NAMALWA (cell line): ENCODE measurements at regions not wholly inside any gene's neighbourhood (a gene's known extent, or its start where the extent isn't known, plus 50 kb on each side); places are given as distances from the start of the nearest gene placed in this dataset.
"Not testable (repeated sequence)": the region's sequence is repeated elsewhere in the genome, so short reads cannot be mapped to it uniquely, and the experiment has no call there.

ENCODE experiments used
- DNase-seq: peaks from one replicate; pipeline ENCODE4 v3.0.0-alpha.2; 2015; ENCODE audit warnings: low spot score

- no peak for DNase-seq
Observed at GRCh38 chr4:179123084-179123483, 1680.8 kb upstream of the AGA start.

DNA sequence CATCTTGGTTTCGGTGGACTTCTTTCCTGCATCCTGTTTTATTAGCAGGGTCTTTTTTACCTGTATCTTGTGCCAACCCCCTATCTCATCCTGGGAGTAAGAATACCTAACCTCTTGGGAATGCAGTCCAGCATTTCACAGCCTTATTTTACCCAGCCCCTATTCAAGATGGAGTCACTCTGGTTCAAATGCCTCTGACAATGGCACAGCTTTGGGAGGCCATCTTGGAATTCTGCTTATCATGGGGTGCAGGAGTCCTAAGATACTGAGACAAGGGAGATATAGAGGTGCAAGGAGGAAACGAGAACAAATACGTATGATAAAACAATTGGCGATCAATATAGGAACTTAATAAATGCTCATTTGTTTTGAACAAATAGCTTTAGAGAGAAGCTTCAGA, 1682.2 kb upstream of the AGA start:
- DNase-seq: no peak

DNA sequence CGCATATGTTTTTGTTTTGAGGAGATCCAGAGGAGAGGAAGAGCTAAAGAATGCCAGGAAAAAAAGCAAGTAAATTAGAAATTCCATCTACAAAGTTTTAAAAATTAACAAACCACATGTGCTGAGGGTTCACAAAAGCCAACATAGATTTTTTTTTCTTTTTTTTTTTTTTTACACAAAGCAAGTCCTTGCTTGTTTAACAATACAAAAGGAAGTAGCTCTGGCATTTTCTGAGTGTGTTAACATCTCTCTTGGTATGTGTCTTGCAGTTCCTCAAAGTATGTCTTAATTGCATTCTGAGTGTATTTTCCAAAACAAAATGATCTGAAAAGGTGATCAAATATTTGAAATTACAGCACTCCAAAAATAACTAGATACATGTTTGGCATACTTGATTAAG, 1682.7 kb upstream of the AGA start:
- no peak for DNase-seq

- no peak for DNase-seq
Observed at GRCh38 chr4:179125870-179126269, 1683.6 kb upstream of the AGA start.

GRCh38 chr4:179128299-179128698, 1686.1 kb upstream of the AGA start:
- DNase-seq: no peak

GRCh38 chr4:179130122-179130714, 1688.0 kb upstream of the AGA start:
- no peak for DNase-seq

- no peak for DNase-seq
Observed at GRCh38 chr4:179145746-179146525, 1703.7 kb upstream of the AGA start.

DNA sequence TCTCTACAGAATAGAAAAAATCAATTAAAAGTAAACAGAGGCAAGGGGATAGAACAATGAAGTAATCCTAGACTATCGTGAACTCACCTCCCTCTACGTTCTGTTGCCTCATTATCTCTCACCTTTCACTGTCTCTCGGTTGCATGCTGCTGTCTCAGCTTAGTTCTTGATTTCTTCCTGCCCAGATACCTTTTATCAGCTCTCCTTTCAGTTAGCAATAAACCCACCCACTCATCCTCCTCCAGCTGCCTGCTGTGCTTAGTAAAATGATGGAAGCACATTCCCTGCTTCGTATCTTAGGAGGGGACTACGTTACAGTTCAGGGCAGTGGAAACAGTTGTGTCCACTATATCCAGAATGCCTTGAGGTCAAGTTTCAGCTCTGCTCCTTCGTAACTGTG, 1709.5 kb upstream of the AGA start:
- DNase-seq: no peak

GRCh38 chr4:179163147-179163546, 1720.9 kb upstream of the AGA start:
- DNase-seq: no peak

- DNase-seq: no peak
Observed at GRCh38 chr4:179164267-179164999, 1722.2 kb upstream of the AGA start.

DNA sequence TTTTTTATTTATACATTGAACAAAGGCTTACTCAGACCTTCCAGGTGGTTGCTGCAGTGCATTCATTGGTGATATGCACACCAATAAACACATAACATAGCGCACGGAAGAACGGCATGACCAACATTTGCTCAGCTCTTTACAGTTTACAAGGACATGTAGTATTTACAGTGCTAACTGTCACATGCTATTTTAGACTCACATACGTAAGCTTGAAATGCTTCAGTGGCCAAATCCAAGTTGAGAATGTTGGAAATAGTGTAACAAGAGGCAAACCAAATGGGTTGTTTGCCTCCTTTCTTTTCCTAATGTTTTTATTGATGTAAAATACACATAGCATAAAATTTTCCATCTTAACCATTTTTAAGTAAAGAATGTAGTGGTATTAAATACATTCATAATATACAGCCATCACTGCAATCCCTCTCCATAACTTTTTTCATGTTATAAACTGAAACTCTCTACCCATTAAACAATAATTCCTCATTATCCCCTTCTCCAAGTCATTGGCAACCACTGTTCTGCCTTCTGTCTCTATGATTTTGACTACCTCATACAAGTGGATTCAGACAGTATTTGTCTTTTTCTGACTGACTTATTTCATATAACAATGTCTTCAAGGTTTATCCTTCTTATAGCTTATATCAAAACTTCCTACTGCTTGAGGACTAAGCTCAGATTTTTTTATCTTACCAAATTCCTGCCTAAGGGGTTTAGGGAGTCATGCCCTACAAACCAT, 1722.9 kb upstream of the AGA start:
- no peak for DNase-seq

GRCh38 chr4:179165862-179166261, 1723.6 kb upstream of the AGA start:
- no peak for DNase-seq

- not testable (repeated sequence) for DNase-seq
Observed at GRCh38 chr4:179170308-179170707, 1728.1 kb upstream of the AGA start.

DNA sequence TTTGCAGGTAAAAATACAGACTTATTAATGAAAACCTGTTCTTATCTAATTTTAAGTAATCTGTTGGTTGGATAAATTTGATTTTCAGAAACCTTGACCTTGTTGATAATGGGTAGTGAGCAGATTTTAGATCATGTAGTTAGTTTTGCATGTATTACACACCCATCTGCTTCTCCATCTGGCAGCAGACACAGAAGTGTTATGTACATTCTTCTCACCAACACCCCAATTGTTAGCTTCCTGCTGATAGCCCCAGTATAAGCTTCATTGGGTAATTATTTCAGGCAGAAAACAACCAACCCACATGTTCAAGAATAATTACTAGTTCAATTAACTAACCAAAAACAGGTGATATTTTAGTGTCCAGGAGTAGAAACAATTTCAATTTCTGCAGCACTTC, 1740.5 kb upstream of the AGA start:
- no peak for DNase-seq

GRCh38 chr4:179195887-179196286, 1753.7 kb upstream of the AGA start:
- no peak for DNase-seq

- DNase-seq: no peak
Observed at GRCh38 chr4:179196511-179196910, 1754.3 kb upstream of the AGA start.

DNA sequence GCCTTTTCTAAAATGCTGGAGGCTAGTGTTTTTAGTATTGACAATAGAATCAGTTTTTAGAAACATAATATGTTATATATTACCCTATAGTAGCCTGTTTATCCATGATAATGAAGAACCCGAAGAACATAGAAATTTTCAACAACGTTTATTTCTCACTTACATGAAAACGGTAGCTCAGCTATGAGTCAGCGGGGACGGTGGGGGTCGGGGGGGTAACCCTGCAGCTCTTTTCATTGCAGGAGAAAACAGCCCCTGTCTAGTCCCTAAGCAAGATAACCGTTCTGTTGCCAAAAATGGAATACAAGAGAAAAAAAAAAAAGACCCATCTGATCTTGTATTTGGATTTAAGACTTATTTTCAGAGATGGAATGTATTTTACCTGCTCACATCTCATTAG, 1758.4 kb upstream of the AGA start:
- no peak for DNase-seq

DNA sequence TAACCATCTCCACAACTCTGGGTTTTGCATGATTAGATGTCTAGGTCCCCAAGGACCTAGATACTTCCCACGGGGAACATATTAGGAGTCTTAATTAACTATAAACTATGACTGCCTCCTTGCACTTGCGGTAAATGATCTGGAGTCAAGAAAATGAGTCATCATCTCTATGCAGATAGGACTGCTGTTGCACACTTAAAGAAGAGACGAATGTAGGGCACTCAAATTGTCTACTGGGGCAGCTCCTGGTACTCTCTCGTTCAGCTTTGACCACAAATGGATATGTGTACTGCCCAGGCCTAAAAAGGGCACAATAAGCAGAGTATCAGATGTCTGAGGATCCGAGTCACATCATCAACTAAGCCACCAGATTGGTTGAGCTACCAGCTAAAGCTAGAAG, 1783.4 kb upstream of the AGA start:
- no peak for DNase-seq

GRCh38 chr4:179248821-179249220, 1806.6 kb upstream of the AGA start:
- DNase-seq: no peak

DNA sequence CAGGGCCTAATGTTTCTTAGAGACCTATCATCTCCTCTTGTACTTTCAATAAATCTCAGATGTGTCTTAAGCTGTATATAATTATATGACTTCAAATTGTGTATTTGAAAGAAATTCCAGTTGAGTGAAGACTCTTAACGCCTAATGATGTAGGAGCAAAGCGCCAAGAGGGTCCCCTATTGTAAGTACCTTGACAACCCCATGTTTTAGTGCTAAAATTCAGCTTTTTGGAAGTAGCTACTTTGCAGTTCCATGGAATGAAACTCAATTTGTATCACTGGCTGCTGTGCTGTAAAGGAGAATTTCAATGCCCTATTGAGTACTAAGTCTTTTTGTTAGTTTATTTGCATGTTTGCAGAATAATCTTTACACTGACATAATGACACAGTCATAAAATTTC, 1826.6 kb upstream of the AGA start:
- no peak for DNase-seq

- no peak for DNase-seq
Observed at GRCh38 chr4:179272282-179272681, 1830.0 kb upstream of the AGA start.

- DNase-seq: no peak
Observed at GRCh38 chr4:179278647-179279046, 1836.4 kb upstream of the AGA start.

GRCh38 chr4:179285696-179286095, 1843.5 kb upstream of the AGA start:
- DNase-seq: no peak
